NCI-H82 treated with DMSO at 0.1 percent for 48 hours (cell line): ENCODE measurements at regions not wholly inside any gene's neighbourhood (a gene's known extent, or its start where the extent isn't known, plus 50 kb on each side); places are given as distances from the start of the nearest gene placed in this dataset.

Experiments used
- DNase-seq: peaks from one replicate; lab custom pipeline; 2025; ENCODE audit not compliant: unreplicated experiment; lab: John Stamatoyannopoulos, UW

GRCh38 chr7:1372671-1373379, 86.4 kb downstream of the MICALL2 start:
- no peak for DNase-seq

- no peak for DNase-seq
Measured at GRCh38 chr7:1377111-1377909, 82.0 kb downstream of the MICALL2 start.

GRCh38 chr7:1378610-1379601, 80.4 kb downstream of the MICALL2 start:
- no peak for DNase-seq

- no peak for DNase-seq
Measured at GRCh38 chr7:1380231-1380815, 78.9 kb downstream of the MICALL2 start.

- DNase-seq, result no peak
Measured at GRCh38 chr7:1380821-1381580, 78.3 kb downstream of the MICALL2 start.

GRCh38 chr7:1382553-1383397, 76.5 kb downstream of the MICALL2 start:
- DNase-seq, result no peak

GRCh38 chr7:1383398-1384112, 75.7 kb downstream of the MICALL2 start:
- DNase-seq, result no peak

GRCh38 chr7:1384113-1384415, 75.2 kb downstream of the MICALL2 start:
- DNase-seq, result no peak
